GM23248 (cell line): ENCODE measurements at regions not wholly inside any gene's neighbourhood (a gene's known extent, or its start where the extent isn't known, plus 50 kb on each side); places are given as distances from the start of the nearest gene placed in this dataset.

Source experiments
- DNase-seq: peaks from one replicate; pipeline ENCODE4 v3.0.0-alpha.2; 2015
- H2AFZ ChIP-seq: fragments of 200-600 bp; sonication (generic); 2 replicates; pipeline ENCODE4 v1.6.1; 2016; ENCODE audit warnings: antibody characterized with exemption
- H3F3A ChIP-seq: fragments of 200-600 bp; sonication (generic); 2 replicates; pipeline ENCODE4 v1.6.1; 2016; ENCODE audit warnings: mild to moderate bottlenecking, antibody characterized with exemption, mixed run types; ENCODE audit not compliant: insufficient read depth
- H3K27ac ChIP-seq: fragments of 200-600 bp; sonication (generic); 2 replicates; pipeline ENCODE4 v1.5.1; 2016; ENCODE audit warnings: mild to moderate bottlenecking
- H3K27me3 ChIP-seq: fragments of 200-600 bp; sonication (generic); replicated peaks from 2 replicates; pipeline ENCODE4 v1.6.1; 2016; ENCODE audit warnings: mild to moderate bottlenecking; ENCODE audit not compliant: insufficient read depth
- H3K36me3 ChIP-seq: fragments of 200-600 bp; sonication (generic); 2 replicates; pipeline ENCODE4 v1.6.1; 2016; ENCODE audit warnings: low read depth, mild to moderate bottlenecking
- H3K4me1 ChIP-seq: fragments of 200-600 bp; sonication (generic); 2 replicates; pipeline ENCODE4 v1.6.1; 2016; ENCODE audit warnings: mild to moderate bottlenecking; ENCODE audit not compliant: insufficient read depth
- H3K4me2 ChIP-seq: fragments of 200-600 bp; sonication (generic); one replicate; pipeline ENCODE4 v1.6.1; 2016; ENCODE audit warnings: mild to moderate bottlenecking; ENCODE audit not compliant: unreplicated experiment
- H3K4me3 ChIP-seq: fragments of 200-600 bp; sonication (generic); 2 replicates; pipeline ENCODE4 v1.5.1; 2016; ENCODE audit warnings: mild to moderate bottlenecking
- H3K79me2 ChIP-seq: fragments of 200-600 bp; sonication (generic); 2 replicates; pipeline ENCODE4 v1.6.1; 2016; ENCODE audit warnings: mild to moderate bottlenecking; ENCODE audit not compliant: insufficient read depth
- H3K9ac ChIP-seq: fragments of 200-600 bp; sonication (generic); 2 replicates; pipeline ENCODE4 v1.6.1; 2016; ENCODE audit warnings: mild to moderate bottlenecking
- H3K9me2 ChIP-seq: fragments of 200-600 bp; sonication (generic); 2 replicates; pipeline ENCODE4 v1.6.1; 2016; ENCODE audit warnings: mixed run types, mild to moderate bottlenecking, moderate library complexity; ENCODE audit not compliant: insufficient read depth
- H3K9me3 ChIP-seq: fragments of 200-600 bp; sonication (generic); one replicate; pipeline ENCODE4 v1.6.1; 2017; ENCODE audit warnings: low read depth
- H4K20me1 ChIP-seq: fragments of 200-600 bp; sonication (generic); 2 replicates; pipeline ENCODE4 v1.6.0; 2016; ENCODE audit not compliant: insufficient read depth
- EZH2 ChIP-seq: fragments of 200-600 bp; sonication (generic); IDR thresholded peaks from 2 replicates; pipeline ENCODE4 v1.6.1; 2018; ENCODE audit warnings: antibody characterized with exemption, mild to moderate bottlenecking; ENCODE audit not compliant: insufficient read depth, poor library complexity, severe bottlenecking
- EZH2phosphoT487 ChIP-seq: fragments of 200-600 bp; sonication (generic); IDR thresholded peaks from 2 replicates; pipeline ENCODE4 v1.6.1; 2018; ENCODE audit warnings: antibody characterized with exemption, moderate library complexity, mild to moderate bottlenecking, low read depth; ENCODE audit not compliant: insufficient read depth
- WGBS, 2 experiments: methylation state at CpG; one replicate each; pipeline ENCODE4 v1.1.6; 2015 to 2017; ENCODE audit warnings: low lambda C conversion rate in 2 of 2, low coverage in 1 of 2; ENCODE audit errors: missing lambda C conversion rate in 2 of 2; 5-methylcytosine and 5-hydroxymethylcytosine counted together
- in situ Hi-C: fragments of 300-500 bp; cut with MboI; formaldehyde crosslinking; loops from 2 replicates; pipeline ENCODE4 v1.15.0; 2020

- in situ Hi-C loops = no loop called here
- Histone ChIP-seq H3K9me3 (no peaks in the 10 kb centered on the region), H2AFZ (no peak overlapping the region), H3K4me3 (no peak overlapping the region), H3K79me2 (no peaks in the 10 kb centered on the region), H3K4me2 (no peak overlapping the region), H3K9me2 (no peaks in the 10 kb centered on the region), H3F3A (no peaks in the 10 kb centered on the region; the same call in 1 of the 2 replicates), H3K4me1 (peaks cover 8% of the 10 kb centered on the region), H4K20me1 (no peaks in the 10 kb centered on the region), H3K36me3 (no peaks in the 10 kb centered on the region), H3K9ac (no peak overlapping the region), H3K27ac (no peak overlapping the region), H3K27me3 (no peaks in the 10 kb centered on the region)
- TF ChIP-seq EZH2 (no peak), EZH2phosphoT487 (no peak)
- WGBS, 2 experiments = 95 to 98% methylated on average over 6 of the region's 6 CpGs
- DNase-seq = no peak
These were observed 101.4 kb upstream of the SLC44A1 start for GRCh38 chr9:105143136-105143430.

GRCh38 chr9:105144076-105144475, 100.4 kb upstream of the SLC44A1 start:
- Histone ChIP-seq H3K79me2 (no peaks in the 10 kb centered on the region), H3K4me1 (peaks cover 8% of the 10 kb centered on the region), H3K9me3 (no peaks in the 10 kb centered on the region), H3K9me2 (no peaks in the 10 kb centered on the region), H3K36me3 (no peaks in the 10 kb centered on the region), H3F3A (no peaks in the 10 kb centered on the region; the same call in 1 of the 2 replicates), H3K4me2 (no peak overlapping the region), H3K27ac (no peak overlapping the region), H4K20me1 (no peaks in the 10 kb centered on the region), H3K9ac (no peak overlapping the region), H3K4me3 (no peak overlapping the region), H2AFZ (no peak overlapping the region), H3K27me3 (no peaks in the 10 kb centered on the region)
- TF ChIP-seq EZH2phosphoT487 = no peak
- TF ChIP-seq EZH2 = no peak
- WGBS, 2 experiments = 81 to 95% methylated on average over 1 of the region's 1 CpG
- DNase-seq = no peak
- in situ Hi-C loops = no loop called here

- Histone ChIP-seq H3F3A (no peaks in the 10 kb centered on the region; the same call in 1 of the 2 replicates), H3K27ac (no peak overlapping the region), H3K4me1 (peaks cover 8% of the 10 kb centered on the region), H3K79me2 (no peaks in the 10 kb centered on the region), H3K27me3 (no peaks in the 10 kb centered on the region), H3K36me3 (no peaks in the 10 kb centered on the region), H3K4me2 (no peak overlapping the region), H3K4me3 (no peak overlapping the region), H3K9ac (no peak overlapping the region), H2AFZ (no peak overlapping the region), H3K9me3 (no peaks in the 10 kb centered on the region), H3K9me2 (no peaks in the 10 kb centered on the region), H4K20me1 (no peaks in the 10 kb centered on the region)
- DNase-seq = no peak
- TF ChIP-seq EZH2phosphoT487 (no peak), EZH2 (no peak)
- 70 to 76% methylated on average over 2 of the region's 2 CpGs for WGBS, 2 experiments
- in situ Hi-C loops = no loop called here
These were observed 99.6 kb upstream of the SLC44A1 start for GRCh38 chr9:105144841-105145240.

- WGBS, 2 experiments = 83 to 89% methylated on average over 5 of the region's 5 CpGs
These were observed 97.8 kb upstream of the SLC44A1 start for GRCh38 chr9:105146677-105147076.

More at GRCh38 chr9:105146677-105147076, 97.8 kb upstream of the SLC44A1 start:
- H3K9ac ChIP-seq = no peak overlapping the region
- no peaks in the 10 kb centered on the region for H3K9me3 ChIP-seq
- H3K9me2 ChIP-seq = no peaks in the 10 kb centered on the region
- no peak overlapping the region for H3K4me2 ChIP-seq
- no peak overlapping the region for H3K4me3 ChIP-seq
- in situ Hi-C loops = no loop called here
- H3K4me1 ChIP-seq = peaks cover 15% of the 10 kb centered on the region
- H3K27ac ChIP-seq = no peak overlapping the region
- H3F3A ChIP-seq = peaks cover 7% of the 10 kb centered on the region; the same call in 1 of the 2 replicates
- H2AFZ ChIP-seq = no peak overlapping the region
- TF ChIP-seq EZH2 = no peak
- no peak for TF ChIP-seq EZH2phosphoT487
- no peaks in the 10 kb centered on the region for H3K27me3 ChIP-seq
- H3K36me3 ChIP-seq = no peaks in the 10 kb centered on the region
- DNase-seq = no peak
- H3K79me2 ChIP-seq = no peaks in the 10 kb centered on the region
- no peaks in the 10 kb centered on the region for H4K20me1 ChIP-seq
